Esophagus muscularis mucosa (tissue), 4 donors: ENCODE measurements at regions not wholly inside any gene's neighbourhood (a gene's known extent, or its start where the extent isn't known, plus 50 kb on each side); places are given as distances from the start of the nearest gene placed in this dataset.

Experiments
- DNase-seq: peaks from one replicate; pipeline ENCODE4 v3.0.0-alpha.2; 2017; ENCODE audit errors: extremely low spot score
- H3K27ac ChIP-seq, 4 donors: fragments of 200-600 bp; sonication (generic); replicated peaks in 1 of 4; 1 replicate in 3 of 4; 2 replicates in 1 of 4; pipeline ENCODE4 v1.5.1; 2016 to 2019; ENCODE audit warnings: mild to moderate bottlenecking in 1 of 4
- H3K27me3 ChIP-seq, 4 donors: fragments of 200-600 bp; sonication (generic); one replicate each; pipeline versions ENCODE4 v1.5.1 to v1.6.0; 2016 to 2019
- H3K36me3 ChIP-seq, 4 donors: fragments of 200-600 bp; sonication (generic); one replicate each; pipeline ENCODE4 v1.5.1; 2016 to 2019
- H3K4me1 ChIP-seq, 4 donors: fragments of 200-600 bp; sonication (generic); one replicate each; pipeline ENCODE4 v1.5.1; 2016 to 2019
- H3K4me3 ChIP-seq, 4 donors: fragments of 200-600 bp; sonication (generic); 1 replicate in 2 of 4; 2 replicates in 2 of 4; pipeline ENCODE4 v1.5.1; 2016 to 2019; ENCODE audit warnings: mild to moderate bottlenecking in 4 of 4, moderate library complexity in 1 of 4
- H3K9me3 ChIP-seq, 4 donors: fragments of 200-600 bp; sonication (generic); 1 replicate in 3 of 4; 2 replicates in 1 of 4; pipeline ENCODE4 v1.5.1; 2016 to 2019
- EP300 ChIP-seq: sonication (generic); formaldehyde crosslinking; IDR thresholded peaks from one replicate; pipeline ENCODE4 v1.6.1; 2017; ENCODE audit warnings: antibody characterized with exemption
- POLR2A ChIP-seq: fragments of 450-650 bp; IDR thresholded peaks from one replicate; pipeline ENCODE4 v1.6.1; 2017; ENCODE audit warnings: antibody characterized with exemption, moderate library complexity, mild to moderate bottlenecking, low read depth
- POLR2AphosphoS5 ChIP-seq, 2 donors: sonication (generic); formaldehyde crosslinking; IDR thresholded peaks; one replicate each; pipeline ENCODE4 v1.6.1; 2017; ENCODE audit warnings: antibody characterized with exemption in 2 of 2
- WGBS: methylation state at CpG from one replicate; pipeline ENCODE4 v1.1.5; 2018; 5-methylcytosine and 5-hydroxymethylcytosine counted together
- intact Hi-C: fragments of 100-400 bp; cut with DNase I; formaldehyde crosslinking; loops from one replicate; pipeline ENCODE4 v1.15.1; 2023
- TF ChIP-seq, protein P1 (sequence below), 3 experiments: fragments of 200-600 bp in 2 of 3; fragments of 450-650 bp in 1 of 3; sonication (generic) in 2 of 3; IDR thresholded peaks; one replicate each; pipeline ENCODE4 v1.5.1; 2017 to 2019; ENCODE audit warnings: antibody characterized with exemption in 3 of 3, mild to moderate bottlenecking in 2 of 3, moderate library complexity in 1 of 3

DNA sequence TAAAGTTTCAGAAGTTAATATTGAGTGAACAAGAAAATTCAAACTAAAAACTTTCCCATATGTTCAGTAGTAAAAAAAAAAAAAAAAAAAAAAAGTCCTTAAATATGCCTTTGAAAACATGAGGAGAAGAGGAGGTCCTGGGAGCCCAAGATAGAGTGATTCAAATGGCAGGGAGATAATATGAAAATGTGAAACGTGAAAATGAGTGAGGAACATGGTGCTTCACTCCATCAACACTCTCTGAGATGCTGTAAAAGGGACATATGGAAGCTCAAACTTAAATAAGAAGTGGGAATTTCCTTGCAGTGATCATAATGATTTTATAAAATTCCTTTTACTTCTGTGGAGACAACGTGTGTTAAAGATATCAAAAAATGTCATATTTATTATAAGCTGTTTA, 423.9 kb downstream of the PABPC4L start:
- intact Hi-C loops = no loop called here
- DNase-seq = no peak
- Histone ChIP-seq H3K4me3 (no peak overlapping the region), H3K36me3 (no peaks in the 10 kb centered on the region), H3K4me1 (no peaks in the 10 kb centered on the region), H3K27ac (no peak overlapping the region), H3K27me3 (no peaks in the 10 kb centered on the region), H3K9me3 (no peaks in the 10 kb centered on the region)
- TF ChIP-seq POLR2AphosphoS5 (IDR thresholded peaks at IDR 0.05) (no peak), EP300 (no peak), POLR2A (no peak)
- TF ChIP-seq, protein P1, sequence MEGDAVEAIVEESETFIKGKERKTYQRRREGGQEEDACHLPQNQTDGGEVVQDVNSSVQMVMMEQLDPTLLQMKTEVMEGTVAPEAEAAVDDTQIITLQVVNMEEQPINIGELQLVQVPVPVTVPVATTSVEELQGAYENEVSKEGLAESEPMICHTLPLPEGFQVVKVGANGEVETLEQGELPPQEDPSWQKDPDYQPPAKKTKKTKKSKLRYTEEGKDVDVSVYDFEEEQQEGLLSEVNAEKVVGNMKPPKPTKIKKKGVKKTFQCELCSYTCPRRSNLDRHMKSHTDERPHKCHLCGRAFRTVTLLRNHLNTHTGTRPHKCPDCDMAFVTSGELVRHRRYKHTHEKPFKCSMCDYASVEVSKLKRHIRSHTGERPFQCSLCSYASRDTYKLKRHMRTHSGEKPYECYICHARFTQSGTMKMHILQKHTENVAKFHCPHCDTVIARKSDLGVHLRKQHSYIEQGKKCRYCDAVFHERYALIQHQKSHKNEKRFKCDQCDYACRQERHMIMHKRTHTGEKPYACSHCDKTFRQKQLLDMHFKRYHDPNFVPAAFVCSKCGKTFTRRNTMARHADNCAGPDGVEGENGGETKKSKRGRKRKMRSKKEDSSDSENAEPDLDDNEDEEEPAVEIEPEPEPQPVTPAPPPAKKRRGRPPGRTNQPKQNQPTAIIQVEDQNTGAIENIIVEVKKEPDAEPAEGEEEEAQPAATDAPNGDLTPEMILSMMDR (IDR thresholded peaks at IDR 0.05) = no peak
- WGBS = 71% methylated on average over 2 of the region's 2 CpGs

GRCh38 chr4:133776961-133777360, 424.6 kb downstream of the PABPC4L start:
- 82% methylated on average over 4 of the region's 4 CpGs for WGBS
- DNase-seq = no peak
- Histone ChIP-seq H3K27me3 (no peaks in the 10 kb centered on the region), H3K27ac (no peak overlapping the region), H3K4me3 (no peak overlapping the region), H3K36me3 (no peaks in the 10 kb centered on the region), H3K4me1 (no peaks in the 10 kb centered on the region), H3K9me3 (no peaks in the 10 kb centered on the region)
- intact Hi-C loops = no loop called here
- no peak for TF ChIP-seq EP300
- TF ChIP-seq, protein P1 (IDR thresholded peaks at IDR 0.05) = no peak
- TF ChIP-seq POLR2AphosphoS5 (IDR thresholded peaks at IDR 0.05) = no peak
- TF ChIP-seq POLR2A = no peak

DNA sequence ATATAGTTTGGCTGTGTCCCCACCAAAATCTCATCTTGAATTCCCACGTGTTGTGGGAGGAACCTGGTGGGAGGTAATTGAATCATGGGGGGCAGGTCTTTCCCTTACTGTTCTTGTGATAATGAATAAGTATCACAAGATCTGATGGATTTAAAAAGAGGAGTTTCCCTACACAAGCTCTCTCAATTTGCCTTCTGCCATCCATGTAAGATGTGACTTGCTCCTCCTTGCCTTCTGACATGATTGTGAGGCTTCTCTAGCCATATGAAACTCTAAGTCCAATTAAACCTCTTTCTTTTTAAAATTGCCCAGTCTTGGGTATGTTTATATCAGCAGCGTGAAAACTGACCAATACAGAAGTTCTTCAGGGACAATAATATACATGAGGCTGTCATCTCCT, 425.1 kb downstream of the PABPC4L start:
- no peak overlapping the region for H3K4me3 ChIP-seq
- intact Hi-C loops = no loop called here
- H3K36me3 ChIP-seq = no peaks in the 10 kb centered on the region
- no peaks in the 10 kb centered on the region for H3K4me1 ChIP-seq
- no peak overlapping the region for H3K27ac ChIP-seq
- H3K9me3 ChIP-seq = no peaks in the 10 kb centered on the region
- 89% methylated on average over 2 of the region's 2 CpGs for WGBS
- no peaks in the 10 kb centered on the region for H3K27me3 ChIP-seq
- DNase-seq = no peak
- TF ChIP-seq POLR2AphosphoS5 (IDR thresholded peaks at IDR 0.05) (no peak), POLR2A (no peak), EP300 (no peak)
- TF ChIP-seq, protein P1 (IDR thresholded peaks at IDR 0.05) = no peak

DNA sequence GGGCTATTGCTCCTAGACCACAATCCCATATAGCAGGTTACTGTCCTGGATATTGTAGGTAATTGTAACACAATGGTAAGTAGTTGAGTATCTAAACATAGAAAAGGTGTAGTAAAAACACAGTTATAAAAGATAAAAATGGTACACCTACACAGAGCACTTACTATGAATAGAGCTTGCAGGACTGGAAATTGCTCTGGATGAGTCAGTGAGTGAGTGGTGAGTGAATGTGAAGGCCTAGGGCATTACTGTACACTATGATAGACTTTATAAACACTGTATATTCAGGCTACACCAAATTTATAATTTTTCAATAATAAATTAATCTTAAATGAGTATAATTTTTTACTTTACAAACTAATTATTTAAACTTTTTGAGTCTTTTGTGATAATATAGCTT, 425.7 kb downstream of the PABPC4L start:
- no peak overlapping the region for H3K27ac ChIP-seq

DNA sequence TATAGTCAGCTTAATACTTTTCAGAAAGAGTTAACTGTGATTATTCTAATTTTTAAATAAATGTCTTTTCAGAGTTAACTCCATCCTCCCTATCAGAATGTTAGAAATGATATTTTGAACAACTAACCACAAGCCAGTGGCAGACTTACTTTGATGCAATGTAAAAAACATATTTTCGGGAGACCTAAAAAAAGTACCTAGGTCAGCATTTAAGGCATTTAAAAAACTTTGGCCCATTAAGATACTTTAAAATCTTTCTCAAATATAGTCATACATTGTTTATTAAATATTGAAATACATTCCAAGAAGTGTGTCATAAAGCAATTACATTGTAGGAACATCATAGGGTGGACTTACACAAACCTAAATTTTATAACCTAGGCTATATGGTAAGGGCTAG, 426.1 kb downstream of the PABPC4L start:
- Histone ChIP-seq H3K36me3 (no peaks in the 10 kb centered on the region), H3K4me3 (no peak overlapping the region), H3K9me3 (no peaks in the 10 kb centered on the region), H3K27me3 (no peaks in the 10 kb centered on the region), H3K4me1 (no peaks in the 10 kb centered on the region), H3K27ac (no peak overlapping the region)
- intact Hi-C loops = no loop called here
- WGBS = 81% methylated on average over 1 of the region's 1 CpG
- no peak for DNase-seq
- TF ChIP-seq, protein P1 (IDR thresholded peaks at IDR 0.05) = no peak
- TF ChIP-seq POLR2AphosphoS5 (IDR thresholded peaks at IDR 0.05) = no peak
- no peak for TF ChIP-seq EP300
- TF ChIP-seq POLR2A = no peak

More for the DNA sequence above, 425.7 kb downstream of the PABPC4L start:
- intact Hi-C loops = no loop called here
- H3K36me3 ChIP-seq = no peaks in the 10 kb centered on the region
- no peaks in the 10 kb centered on the region for H3K27me3 ChIP-seq
- no peaks in the 10 kb centered on the region for H3K4me1 ChIP-seq
- TF ChIP-seq, protein P1 (IDR thresholded peaks at IDR 0.05) = no peak
- TF ChIP-seq POLR2AphosphoS5 (IDR thresholded peaks at IDR 0.05) = no peak
- no peak for TF ChIP-seq EP300
- H3K4me3 ChIP-seq = no peak overlapping the region
- H3K9me3 ChIP-seq = no peaks in the 10 kb centered on the region
- no peak for DNase-seq
